HCT116 (cell line): ENCODE measurements at regions not wholly inside any gene's neighbourhood (a gene's known extent, or its start where the extent isn't known, plus 50 kb on each side); places are given as distances from the start of the nearest gene placed in this dataset.

Source experiments
- ATAC-seq: fragments of 200-7000 bp; cut with Tn5 transposase; 2 replicates; pipeline ENCODE4 v1.9.1; 2020; ENCODE audit warnings: mild to moderate bottlenecking, moderate library complexity
- BruUV-seq: library from RNA; stranded (reverse); fragments of 400-500 nt; replicated peaks from 2 replicates; lab custom pipeline; 2021; lab: Mats Ljungman, UMichigan
- CTCF ChIA-PET: fragments of 300-600 bp; sonication (Branson Sonifier 250); formaldehyde crosslinking; loops from one replicate; lab custom pipeline; 2021; ENCODE audit warnings: antibody characterized with exemption; lab: Charles Lee
- POLR2A ChIA-PET: fragments of 300-600, 350-600 bp; sonication (Branson Sonifier 250); formaldehyde crosslinking; loops from one replicate; lab custom pipeline; 2021; ENCODE audit warnings: antibody characterized with exemption; lab: Charles Lee
- RAD21 ChIA-PET, 2 experiments: fragments of 300-600 bp; sonication (Branson Sonifier 250); formaldehyde crosslinking; loops; one replicate each; lab custom pipeline; 2023; ENCODE audit warnings: low total read pairs in 2 of 2; ENCODE audit not compliant: uncharacterized antibody in 2 of 2, unreplicated experiment in 2 of 2, low non-redundant PET in 1 of 2; lab: Charles Lee
- DNase-seq: peaks from one replicate; pipeline ENCODE4 v3.0.0-alpha.2; 2010; ENCODE audit warnings: low read depth, low spot score
- H2AFZ ChIP-seq: fragments of 200-600 bp; shearing (Covaris generic), sonication (generic); 2 replicates; pipeline ENCODE4 v1.6.1; 2017; ENCODE audit warnings: low read depth, mixed run types, mixed read lengths, antibody characterized with exemption, low read length; ENCODE audit not compliant: poor library complexity, severe bottlenecking
- H3K27ac ChIP-seq: 2 replicates; pipeline ENCODE4 v1.5.1; 2012; ENCODE audit warnings: low read depth, low read length
- H3K27me3 ChIP-seq: fragments of 200-600 bp; sonication (generic); 2 replicates; pipeline ENCODE4 v1.6.1; 2016; ENCODE audit warnings: mixed run types, low read length, mixed read lengths; ENCODE audit not compliant: insufficient read depth
- H3K36me3 ChIP-seq, 2 experiments: fragments of 200-500 bp in 1 of 2; fragments of 200-600 bp in 1 of 2; sonication (Bioruptor generic) in 1 of 2; sonication (generic) in 1 of 2; 2 replicates each; pipeline versions ENCODE4 v1.5.1 to v1.6.1; 2014 to 2016; ENCODE audit warnings: low read length in 2 of 2, inconsistent platforms in 1 of 2, mixed read lengths in 1 of 2, mixed run types in 1 of 2; ENCODE audit not compliant: insufficient read depth in 2 of 2, control insufficient read depth in 1 of 2
- H3K4me1 ChIP-seq, 2 experiments: fragments of 200-600 bp in 1 of 2; sonication (generic) in 1 of 2; 2 replicates each; pipeline versions ENCODE4 v1.5.1 to v1.6.1; 2012 to 2017; ENCODE audit warnings: low read length in 2 of 2, inconsistent platforms in 1 of 2, mild to moderate bottlenecking in 1 of 2, mixed read lengths in 1 of 2, mixed run types in 1 of 2, moderate library complexity in 1 of 2; ENCODE audit not compliant: insufficient read depth in 2 of 2, control insufficient read depth in 1 of 2
- H3K4me2 ChIP-seq: fragments of 200-600 bp; sonication (generic); 2 replicates; pipeline ENCODE4 v1.6.1; 2017; ENCODE audit warnings: mixed run types, low read length, mixed read lengths
- H3K4me3 ChIP-seq, 2 experiments: fragments of 200-600 bp in 1 of 2; sonication (generic) in 1 of 2; replicated peaks in 1 of 2; 2 replicates each; pipeline ENCODE4 v1.5.1; 2011 to 2016; ENCODE audit warnings: low read length in 2 of 2, control low read depth in 1 of 2, low read depth in 1 of 2, mild to moderate bottlenecking in 1 of 2, mixed read lengths in 1 of 2, mixed run types in 1 of 2
- H3K79me2 ChIP-seq: fragments of 200-600 bp; sonication (generic); 2 replicates; pipeline ENCODE4 v1.6.1; 2017; ENCODE audit warnings: mild to moderate bottlenecking, mixed run types, low read length, moderate library complexity, mixed read lengths; ENCODE audit not compliant: insufficient read depth
- H3K9ac ChIP-seq: fragments of 200-600 bp; sonication (generic); 2 replicates; pipeline ENCODE4 v1.6.1; 2016; ENCODE audit warnings: low read length, mixed read lengths
- H3K9me2 ChIP-seq: fragments of 200-600 bp; sonication (generic), shearing (Covaris generic); 2 replicates; pipeline ENCODE4 v1.6.1; 2017; ENCODE audit warnings: mixed run types, mild to moderate bottlenecking, moderate library complexity; ENCODE audit not compliant: insufficient read depth
- H3K9me3 ChIP-seq, 2 experiments: fragments of 200-500 bp in 1 of 2; fragments of 200-600 bp in 1 of 2; sonication (Bioruptor generic) in 1 of 2; sonication (generic) in 1 of 2; 2 replicates each; pipeline ENCODE4 v1.6.1; 2014 to 2017; ENCODE audit warnings: low read length in 2 of 2, mixed read lengths in 2 of 2, inconsistent platforms in 1 of 2, low read depth in 1 of 2, mild to moderate bottlenecking in 1 of 2, mixed run types in 1 of 2, moderate library complexity in 1 of 2; ENCODE audit not compliant: control insufficient read depth in 1 of 2, insufficient read depth in 1 of 2
- H4K20me1 ChIP-seq: fragments of 200-600 bp; sonication (generic), shearing (Covaris generic); 2 replicates; pipeline ENCODE4 v1.6.1; 2017; ENCODE audit warnings: mixed run types, mild to moderate bottlenecking, moderate library complexity; ENCODE audit not compliant: insufficient read depth
- ATF3 ChIP-seq: IDR thresholded peaks from 2 replicates; pipeline ENCODE4 v1.6.1; 2012
- CEBPB ChIP-seq: IDR thresholded peaks from 2 replicates; pipeline ENCODE4 v1.6.1; 2012; ENCODE audit warnings: low read depth
- CTCF ChIP-seq, 3 experiments: fragments of 200-600 bp in 1 of 3; sonication (generic) in 1 of 3; IDR thresholded peaks in 2 of 3; conservative IDR thresholded peaks in 1 of 3; 2 replicates each; pipeline ENCODE4 v1.5.1; 2012 to 2017; ENCODE audit warnings: low read depth in 2 of 3, low read length in 2 of 3, antibody characterized with exemption in 1 of 3, borderline replicate concordance in 1 of 3, control low read depth in 1 of 3, mild to moderate bottlenecking in 1 of 3, mixed read lengths in 1 of 3, mixed run types in 1 of 3, moderate library complexity in 1 of 3; ENCODE audit not compliant: insufficient read depth in 1 of 3
- EGR1 ChIP-seq: IDR thresholded peaks from 2 replicates; pipeline ENCODE4 v1.6.1; 2012; ENCODE audit warnings: low read depth
- ELF1 ChIP-seq: IDR thresholded peaks from 2 replicates; pipeline ENCODE4 v1.6.1; 2012; ENCODE audit warnings: low read depth, borderline replicate concordance
- EZH2 ChIP-seq: fragments of 200-600 bp; sonication (generic); IDR thresholded peaks from 2 replicates; pipeline ENCODE4 v1.6.1; 2017; ENCODE audit warnings: antibody characterized with exemption, mixed run types
- EZH2phosphoT487 ChIP-seq: fragments of 200-600 bp; IDR thresholded peaks from 2 replicates; pipeline ENCODE4 v1.6.1; 2018; ENCODE audit warnings: antibody characterized with exemption, borderline replicate concordance
- FOSL1 ChIP-seq: IDR thresholded peaks from 2 replicates; pipeline ENCODE4 v1.6.1; 2012; ENCODE audit warnings: low read depth
- JUND ChIP-seq: IDR thresholded peaks from 2 replicates; pipeline ENCODE4 v1.6.1; 2012
- POLR2A ChIP-seq: IDR thresholded peaks from 2 replicates; pipeline ENCODE4 v1.7.0; 2011; ENCODE audit warnings: borderline replicate concordance; ENCODE audit not compliant: insufficient read depth, insufficient read length; ENCODE audit errors: extremely low read depth
- POLR2AphosphoS5 ChIP-seq: IDR thresholded peaks from 2 replicates; pipeline ENCODE4 v1.6.1; 2011; ENCODE audit warnings: mild to moderate bottlenecking, low read depth, low read length, moderate library complexity
- RAD21 ChIP-seq: IDR thresholded peaks from 2 replicates; pipeline ENCODE4 v1.6.1; 2012; ENCODE audit warnings: low read depth, mild to moderate bottlenecking
- REST ChIP-seq: IDR thresholded peaks from 2 replicates; pipeline ENCODE4 v1.6.1; 2012; ENCODE audit warnings: low read depth
- SP1 ChIP-seq: IDR thresholded peaks from 2 replicates; pipeline ENCODE4 v1.6.1; 2012; ENCODE audit warnings: low read depth
- SRF ChIP-seq: IDR thresholded peaks from 2 replicates; pipeline ENCODE4 v1.6.1; 2012; ENCODE audit warnings: low read depth
- ZBTB33 ChIP-seq: IDR thresholded peaks from 2 replicates; pipeline ENCODE4 v1.6.1; 2011; ENCODE audit warnings: mild to moderate bottlenecking, low read length, moderate library complexity; ENCODE audit not compliant: insufficient replicate concordance; ENCODE audit errors: extremely low read depth
- ZFX ChIP-seq: fragments of 450-650 bp; IDR thresholded peaks from 2 replicates; pipeline ENCODE4 v1.6.1; 2017
- ZNF274 ChIP-seq: fragments of 200-500 bp; sonication (Bioruptor generic); IDR thresholded peaks from 2 replicates; pipeline ENCODE4 v1.6.1; 2014; ENCODE audit warnings: mild to moderate bottlenecking, low read depth, low read length, inconsistent platforms
- intact Hi-C: fragments of 100-400 bp; cut with micrococcal nuclease; formaldehyde crosslinking; loops from 2 replicates; pipeline ENCODE4 v1.10.0; 2022
- TF ChIP-seq, protein P1 (sequence below): IDR thresholded peaks from 2 replicates; pipeline ENCODE4 v1.6.1; 2012

DNA sequence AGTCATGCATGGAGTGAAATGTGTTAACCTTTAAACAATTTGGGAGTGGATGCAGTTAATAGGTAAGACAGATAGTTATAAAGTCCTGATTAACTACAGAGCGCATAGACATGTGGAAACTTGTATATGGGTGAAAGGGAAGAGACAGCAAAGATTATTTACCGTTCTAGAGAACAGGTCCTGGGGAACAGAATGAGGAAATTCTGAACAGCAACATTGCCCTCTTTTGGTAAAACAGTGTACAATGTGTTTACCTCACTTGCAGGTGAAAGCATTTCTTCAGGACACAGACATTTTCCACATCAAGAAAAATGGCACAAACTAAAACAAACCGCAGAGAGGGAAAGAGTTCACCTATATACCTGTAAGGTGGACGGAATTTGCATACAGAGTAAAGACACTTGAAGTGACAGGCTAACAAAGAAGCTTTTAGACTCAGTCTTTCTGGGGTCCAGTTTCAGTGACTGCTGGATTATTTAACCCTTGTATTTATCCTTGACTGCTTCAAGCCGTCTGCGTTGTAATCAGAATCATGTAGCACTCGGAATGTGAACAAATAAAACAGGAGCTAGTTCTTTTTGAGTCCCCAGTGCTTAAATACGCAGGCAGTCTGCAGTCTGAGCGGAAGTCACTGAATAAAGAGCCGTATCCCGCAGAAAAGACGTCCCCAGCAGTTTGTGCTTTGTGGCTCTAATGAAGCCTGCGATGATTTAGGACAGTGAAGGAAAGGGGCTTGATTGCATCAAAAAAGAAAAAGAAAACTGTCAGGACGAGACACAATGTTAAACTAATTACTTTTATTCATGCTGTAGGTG is 364.8 kb upstream of the GALNT5 start:
- Histone ChIP-seq H4K20me1 (no peaks in the 10 kb centered on the region), H3K9me3 (no peaks in the 10 kb centered on the region), H3K4me1 (peaks cover 2 to 38% of the 10 kb centered on the region in 2 experiments; a peak in 2 of 4 replicates), H3K4me2 (peak overlapping the region; percentile 92), H3K79me2 (no peaks in the 10 kb centered on the region), H3K36me3 (no peaks in the 10 kb centered on the region), H3K9me2 (no peaks in the 10 kb centered on the region), H3K4me3 (peak overlapping the region; percentile 49 to 67), H3K9ac (peak overlapping the region; percentile 61), H3K27ac (peak overlapping the region; percentile 56), H3K27me3 (no peaks in the 10 kb centered on the region), H2AFZ (peak overlapping the region; percentile 93)
- ChIA-PET RAD21 (no interaction called here), CTCF (interaction anchor here (0.6 to 1.2 kb wide), 5 partner anchors 164 to 1515 kb away, joined by 3 to 5 read pairs (median 4); no protein-coding TSS in a partner anchor), POLR2A (interaction anchor here (1.6 kb wide), 1 partner anchor 558 kb away, joined by 4 read pairs; no protein-coding TSS in a partner anchor)
- DNase-seq (peak; percentile 68), ATAC-seq (peak; percentile 89)
- intact Hi-C loops: loop anchor here (2.0 kb wide), 6 partner anchors 302 to 1516 kb away; no protein-coding TSS in a partner anchor
- BruUV-seq: TSS peak; percentile 75
- TF ChIP-seq EZH2: no peak
- TF ChIP-seq JUND: no peak
- TF ChIP-seq REST: no peak
- TF ChIP-seq FOSL1: no peak
- TF ChIP-seq ELF1: no peak
- TF ChIP-seq SRF: no peak
- TF ChIP-seq ZBTB33: no peak
- TF ChIP-seq EGR1: no peak
- no peak for TF ChIP-seq ZNF274
- TF ChIP-seq POLR2AphosphoS5: peak; percentile 36; the same call in 1 of the 2 replicates
- TF ChIP-seq RAD21: peak; percentile 89
- no peak for TF ChIP-seq EZH2phosphoT487
- TF ChIP-seq CTCF (IDR thresholded peaks at IDR 0.05 in 2 of 3, conservative IDR thresholded peaks at IDR 0.05 in 1 of 3; ENCODE audit: borderline replicate concordance in 1 of 3, insufficient read depth in 1 of 3, low read depth in 2 of 3, low read length in 2 of 3): peak; percentile 51 to 63 (median 52); a peak in 5 of 6 replicates
- TF ChIP-seq CEBPB: peak; percentile 30; the same call in 1 of the 2 replicates
- TF ChIP-seq, protein P1, sequence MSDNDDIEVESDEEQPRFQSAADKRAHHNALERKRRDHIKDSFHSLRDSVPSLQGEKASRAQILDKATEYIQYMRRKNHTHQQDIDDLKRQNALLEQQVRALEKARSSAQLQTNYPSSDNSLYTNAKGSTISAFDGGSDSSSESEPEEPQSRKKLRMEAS: 0 out of 2 replicates have a peak, but pooled peaks have one; percentile 10
- no peak for TF ChIP-seq POLR2A
- 0 out of 2 replicates have a peak, but pooled peaks have one; percentile 8 for TF ChIP-seq SP1
- no peak for TF ChIP-seq ATF3
- no peak for TF ChIP-seq ZFX
